OCI-LY1 (cell line): ENCODE measurements at regions not wholly inside any gene's neighbourhood (a gene's known extent, or its start where the extent isn't known, plus 50 kb on each side); places are given as distances from the start of the nearest gene placed in this dataset.

ENCODE experiments used
- H2AFZ ChIP-seq: fragments of 200-600 bp; sonication (generic), shearing (Covaris generic); 2 replicates; pipeline ENCODE4 v1.6.0; 2014; ENCODE audit warnings: antibody characterized with exemption, mild to moderate bottlenecking, low read length
- H3F3A ChIP-seq: fragments of 200-600 bp; sonication (generic), shearing (Covaris generic); 2 replicates; pipeline ENCODE4 v1.6.0; 2014; ENCODE audit warnings: mild to moderate bottlenecking, antibody characterized with exemption, low read length, moderate library complexity; ENCODE audit not compliant: insufficient read depth
- H3K27ac ChIP-seq: fragments of 200-600 bp; sonication (generic); 2 replicates; pipeline ENCODE4 v1.5.1; 2014; ENCODE audit warnings: low read length, mixed run types, mild to moderate bottlenecking, low read depth; ENCODE audit not compliant: poor library complexity, severe bottlenecking
- H3K27me3 ChIP-seq: fragments of 200-600 bp; sonication (generic); 2 replicates; pipeline ENCODE4 v1.6.0; 2014; ENCODE audit warnings: antibody characterized with exemption, mild to moderate bottlenecking, low read length, moderate library complexity; ENCODE audit not compliant: insufficient read depth
- H3K36me3 ChIP-seq: fragments of 200-600 bp; sonication (generic); 2 replicates; pipeline ENCODE4 v1.6.1; 2014; ENCODE audit warnings: mild to moderate bottlenecking, antibody characterized with exemption, low read length, moderate library complexity, mixed read lengths; ENCODE audit not compliant: insufficient read depth
- H3K4me1 ChIP-seq: fragments of 200-600 bp; sonication (generic); 2 replicates; pipeline ENCODE4 v1.5.1; 2014; ENCODE audit warnings: mild to moderate bottlenecking, low read length, moderate library complexity; ENCODE audit not compliant: insufficient read depth, severe bottlenecking
- H3K4me2 ChIP-seq: fragments of 200-600 bp; sonication (generic), shearing (Covaris generic); 2 replicates; pipeline ENCODE4 v1.6.1; 2014; ENCODE audit warnings: low read length
- H3K4me3 ChIP-seq: fragments of 200-600 bp; sonication (generic); 2 replicates; pipeline ENCODE4 v1.5.1; 2014; ENCODE audit warnings: low read length, low read depth, mild to moderate bottlenecking, mixed read lengths; ENCODE audit not compliant: poor library complexity, severe bottlenecking
- H3K79me2 ChIP-seq: fragments of 200-600 bp; shearing (Covaris generic); 2 replicates; pipeline ENCODE4 v1.6.1; 2016; ENCODE audit warnings: mixed run types, low read length, mixed read lengths; ENCODE audit not compliant: insufficient read depth
- H3K9ac ChIP-seq: fragments of 200-600 bp; sonication (generic), shearing (Covaris generic); 2 replicates; pipeline ENCODE4 v1.6.1; 2014; ENCODE audit warnings: mild to moderate bottlenecking, low read length, mixed read lengths
- H3K9me2 ChIP-seq: fragments of 200-600 bp; sonication (generic), shearing (Covaris generic); 2 replicates; pipeline ENCODE4 v1.6.1; 2014; ENCODE audit warnings: low read depth, mild to moderate bottlenecking, low read length, mixed read lengths
- H3K9me3 ChIP-seq: fragments of 200-600 bp; shearing (Covaris generic); 2 replicates; pipeline ENCODE4 v1.6.1; 2014; ENCODE audit warnings: low read length, mixed read lengths
- H4K20me1 ChIP-seq: fragments of 200-600 bp; sonication (generic), shearing (Covaris generic); 2 replicates; pipeline ENCODE4 v1.6.0; 2016; ENCODE audit warnings: mild to moderate bottlenecking, low read length; ENCODE audit not compliant: insufficient read depth
- EZH2 ChIP-seq: fragments of 200-600 bp; sonication (generic), shearing (Covaris generic); IDR thresholded peaks from 2 replicates; pipeline ENCODE4 v1.8.0; 2017; ENCODE audit warnings: borderline replicate concordance, mixed run types, mild to moderate bottlenecking, antibody characterized with exemption, low read length, moderate library complexity, mixed read lengths
- TF ChIP-seq, protein P1 (sequence below): fragments of 200-600 bp; sonication (generic), shearing (Covaris generic); IDR thresholded peaks from 2 replicates; pipeline ENCODE4 v1.5.1; 2017; ENCODE audit warnings: mild to moderate bottlenecking, antibody characterized with exemption, low read length, moderate library complexity, mixed read lengths

- no peaks in the 10 kb centered on the region for H3K79me2 ChIP-seq
- TF ChIP-seq, protein P1, sequence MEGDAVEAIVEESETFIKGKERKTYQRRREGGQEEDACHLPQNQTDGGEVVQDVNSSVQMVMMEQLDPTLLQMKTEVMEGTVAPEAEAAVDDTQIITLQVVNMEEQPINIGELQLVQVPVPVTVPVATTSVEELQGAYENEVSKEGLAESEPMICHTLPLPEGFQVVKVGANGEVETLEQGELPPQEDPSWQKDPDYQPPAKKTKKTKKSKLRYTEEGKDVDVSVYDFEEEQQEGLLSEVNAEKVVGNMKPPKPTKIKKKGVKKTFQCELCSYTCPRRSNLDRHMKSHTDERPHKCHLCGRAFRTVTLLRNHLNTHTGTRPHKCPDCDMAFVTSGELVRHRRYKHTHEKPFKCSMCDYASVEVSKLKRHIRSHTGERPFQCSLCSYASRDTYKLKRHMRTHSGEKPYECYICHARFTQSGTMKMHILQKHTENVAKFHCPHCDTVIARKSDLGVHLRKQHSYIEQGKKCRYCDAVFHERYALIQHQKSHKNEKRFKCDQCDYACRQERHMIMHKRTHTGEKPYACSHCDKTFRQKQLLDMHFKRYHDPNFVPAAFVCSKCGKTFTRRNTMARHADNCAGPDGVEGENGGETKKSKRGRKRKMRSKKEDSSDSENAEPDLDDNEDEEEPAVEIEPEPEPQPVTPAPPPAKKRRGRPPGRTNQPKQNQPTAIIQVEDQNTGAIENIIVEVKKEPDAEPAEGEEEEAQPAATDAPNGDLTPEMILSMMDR = no peak
- no peak for TF ChIP-seq EZH2
- H3K27ac ChIP-seq = no peak overlapping the region
- no peaks in the 10 kb centered on the region for H3K9me3 ChIP-seq
- no peak overlapping the region for H2AFZ ChIP-seq
- H3K4me1 ChIP-seq = no peaks in the 10 kb centered on the region
- H3K4me3 ChIP-seq = no peak overlapping the region
- no peaks in the 10 kb centered on the region for H3K27me3 ChIP-seq
- H3K4me2 ChIP-seq = no peak overlapping the region
- H3K9ac ChIP-seq = no peak overlapping the region
- H3F3A ChIP-seq = no peaks in the 10 kb centered on the region
- no peaks in the 10 kb centered on the region for H3K36me3 ChIP-seq
- H4K20me1 ChIP-seq = no peaks in the 10 kb centered on the region
- H3K9me2 ChIP-seq = no peaks in the 10 kb centered on the region
Measured at GRCh38 chr2:5140347-5140746, 551.8 kb upstream of the SOX11 start.

- H3K4me1 ChIP-seq = no peaks in the 10 kb centered on the region
- no peaks in the 10 kb centered on the region for H4K20me1 ChIP-seq
- no peaks in the 10 kb centered on the region for H3K79me2 ChIP-seq
- no peak for TF ChIP-seq EZH2
- TF ChIP-seq, protein P1 = no peak
- H3F3A ChIP-seq = no peaks in the 10 kb centered on the region
- no peaks in the 10 kb centered on the region for H3K27me3 ChIP-seq
- no peak overlapping the region for H2AFZ ChIP-seq
- H3K27ac ChIP-seq = no peak overlapping the region
- no peak overlapping the region for H3K4me2 ChIP-seq
- no peaks in the 10 kb centered on the region for H3K36me3 ChIP-seq
- H3K9ac ChIP-seq = no peak overlapping the region
- no peaks in the 10 kb centered on the region for H3K9me2 ChIP-seq
- no peak overlapping the region for H3K4me3 ChIP-seq
- no peaks in the 10 kb centered on the region for H3K9me3 ChIP-seq
Measured at GRCh38 chr2:5144159-5144558, 548.0 kb upstream of the SOX11 start.

DNA sequence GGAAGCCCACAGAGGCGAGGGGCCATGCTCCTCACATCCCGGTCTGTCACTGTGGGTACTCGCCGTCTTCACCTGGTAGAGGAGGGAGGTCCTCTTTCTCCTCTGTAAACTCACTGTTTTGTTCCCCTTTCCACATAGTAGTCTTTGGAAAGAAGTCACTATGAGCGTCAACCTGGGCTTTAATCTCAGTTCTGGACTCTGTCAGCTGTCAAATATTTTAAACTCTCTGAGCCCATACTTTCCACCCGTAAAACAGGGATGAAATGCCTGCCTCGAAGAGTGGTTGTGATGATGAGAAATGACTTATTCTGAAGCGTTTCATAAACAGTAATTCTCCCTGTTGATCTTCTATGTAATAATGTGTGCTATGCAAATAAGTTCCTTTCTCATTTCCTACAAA lies 547.1 kb upstream of the SOX11 start:
- Histone ChIP-seq H2AFZ (no peak overlapping the region), H3K27ac (no peak overlapping the region), H4K20me1 (no peaks in the 10 kb centered on the region), H3F3A (no peaks in the 10 kb centered on the region), H3K4me3 (no peak overlapping the region), H3K4me1 (no peaks in the 10 kb centered on the region), H3K4me2 (no peak overlapping the region), H3K36me3 (no peaks in the 10 kb centered on the region), H3K9me3 (no peaks in the 10 kb centered on the region), H3K9me2 (no peaks in the 10 kb centered on the region), H3K9ac (no peak overlapping the region), H3K79me2 (no peaks in the 10 kb centered on the region), H3K27me3 (no peaks in the 10 kb centered on the region)
- no peak for TF ChIP-seq EZH2
- TF ChIP-seq, protein P1 = no peak
